NCI-H2171 treated with DMSO at 0.1 percent for 48 hours (cell line): ENCODE measurements at regions not wholly inside any gene's neighbourhood (a gene's known extent, or its start where the extent isn't known, plus 50 kb on each side); places are given as distances from the start of the nearest gene placed in this dataset.

ENCODE experiments used
- DNase-seq: peaks from one replicate; lab custom pipeline; 2025; lab: John Stamatoyannopoulos, UW

GRCh38 chr21:39124681-39125251 is 58.5 kb downstream of the PSMG1 start:
- DNase-seq, result no peak

GRCh38 chr21:39123375-39123774 is 59.9 kb downstream of the PSMG1 start:
- DNase-seq, result no peak

- DNase-seq, result no peak
Measured at GRCh38 chr21:39121600-39122355, 61.5 kb downstream of the PSMG1 start.

- no peak for DNase-seq
Measured at GRCh38 chr21:39120876-39121599, 62.2 kb downstream of the PSMG1 start.

GRCh38 chr21:39119891-39120290 is 63.4 kb downstream of the PSMG1 start:
- DNase-seq, result no peak

GRCh38 chr21:39118604-39119215 is 64.5 kb downstream of the PSMG1 start:
- no peak for DNase-seq

- DNase-seq, result no peak
Measured at GRCh38 chr21:39118061-39118460, 65.2 kb downstream of the PSMG1 start.

- no peak for DNase-seq
Measured at GRCh38 chr21:39117440-39117970, 65.7 kb downstream of the PSMG1 start.

GRCh38 chr21:39116761-39117439 is 66.4 kb downstream of the PSMG1 start:
- no peak for DNase-seq

GRCh38 chr21:39115576-39116235 is 67.5 kb downstream of the PSMG1 start:
- no peak for DNase-seq

GRCh38 chr21:39114871-39115575 is 68.2 kb downstream of the PSMG1 start:
- DNase-seq, result no peak

- no peak for DNase-seq
Measured at GRCh38 chr21:39111931-39112550, 71.2 kb downstream of the PSMG1 start.

GRCh38 chr21:39110431-39110830 is 72.8 kb downstream of the PSMG1 start:
- DNase-seq, result no peak

GRCh38 chr21:39109596-39110210 is 73.5 kb downstream of the PSMG1 start:
- DNase-seq, result no peak

- DNase-seq, result no peak
Measured at GRCh38 chr21:39109163-39109530, 74.1 kb downstream of the PSMG1 start.

- DNase-seq, result no peak
Measured at GRCh38 chr21:39108291-39109162, 74.7 kb downstream of the PSMG1 start.

- no peak for DNase-seq
Measured at GRCh38 chr21:39107739-39108138, 75.5 kb downstream of the PSMG1 start.

GRCh38 chr21:39106881-39107462 is 76.3 kb downstream of the PSMG1 start:
- no peak for DNase-seq
